Activated CD4-positive, CD25-positive, alpha-beta regulatory T cell (primary cell): ENCODE measurements at regions not wholly inside any gene's neighbourhood (a gene's known extent, or its start where the extent isn't known, plus 50 kb on each side); places are given as distances from the start of the nearest gene placed in this dataset.
"Not testable (repeated sequence)": the region's sequence is repeated elsewhere in the genome, so short reads cannot be mapped to it uniquely, and the experiment has no call there.

Experiments used
- DNase-seq, 4 experiments: peaks; one replicate each; lab custom pipeline; 2025; lab: John Stamatoyannopoulos, UW

- no peak for DNase-seq
These were observed 890.4 kb downstream of the TRIB2 start for GRCh38 chr2:13607139-13607538.

GRCh38 chr2:13611939-13612338 is 895.2 kb downstream of the TRIB2 start:
- no peak for DNase-seq

- no peak for DNase-seq
These were observed 899.3 kb downstream of the TRIB2 start for GRCh38 chr2:13616059-13616458.

- DNase-seq = no peak
These were observed 899.9 kb downstream of the TRIB2 start for GRCh38 chr2:13616616-13617015.

- DNase-seq = no peak
These were observed 911.4 kb downstream of the TRIB2 start for GRCh38 chr2:13628122-13628521.

GRCh38 chr2:13638181-13638580 is 921.4 kb downstream of the TRIB2 start:
- DNase-seq = no peak

- DNase-seq = no peak
These were observed 933.2 kb downstream of the TRIB2 start for GRCh38 chr2:13649918-13650317.

GRCh38 chr2:13650586-13651180 is 933.9 kb downstream of the TRIB2 start:
- no peak for DNase-seq

- DNase-seq = no peak
These were observed 935.0 kb downstream of the TRIB2 start for GRCh38 chr2:13651684-13652131.

GRCh38 chr2:13652531-13653313 is 936.0 kb downstream of the TRIB2 start:
- DNase-seq = no peak

GRCh38 chr2:13654416-13654815 is 937.7 kb downstream of the TRIB2 start:
- DNase-seq = no peak

- no peak for DNase-seq
These were observed 943.5 kb downstream of the TRIB2 start for GRCh38 chr2:13660231-13660630.

- no peak for DNase-seq
These were observed 945.3 kb downstream of the TRIB2 start for GRCh38 chr2:13662055-13662454.

GRCh38 chr2:13666582-13667414 is 950.1 kb downstream of the TRIB2 start:
- DNase-seq = no peak

- DNase-seq = no peak
These were observed 950.6 kb downstream of the TRIB2 start for GRCh38 chr2:13667415-13667757.

- DNase-seq = no peak
These were observed 952.9 kb downstream of the TRIB2 start for GRCh38 chr2:13669607-13670006.

GRCh38 chr2:13673821-13674220 is 957.1 kb downstream of the TRIB2 start:
- DNase-seq = not testable (repeated sequence)

GRCh38 chr2:13676269-13676668 is 956.2 kb upstream of the LRATD1 start:
- DNase-seq = no peak

GRCh38 chr2:13681936-13682335 is 950.6 kb upstream of the LRATD1 start:
- DNase-seq = no peak

- no peak for DNase-seq
These were observed 949.8 kb upstream of the LRATD1 start for GRCh38 chr2:13682540-13683272.

- no peak for DNase-seq
These were observed 946.3 kb upstream of the LRATD1 start for GRCh38 chr2:13686262-13686661.

- no peak for DNase-seq
These were observed 937.8 kb upstream of the LRATD1 start for GRCh38 chr2:13694673-13695072.
